Small intestine (tissue), 7 donors: ENCODE measurements at regions not wholly inside any gene's neighbourhood (a gene's known extent, or its start where the extent isn't known, plus 50 kb on each side); places are given as distances from the start of the nearest gene placed in this dataset.

Experiments
- DNase-seq, 2 donors: peaks; one replicate each; pipeline versions ENCODE4 v3.0.0 to v3.0.0-alpha.2; 2013
- FAIRE-seq: peaks from 2 replicates; lab custom pipeline; 2012; peaks lifted over from hg19 to GRCh38; lab: Jason Lieb, UNC
- H3K27ac ChIP-seq, 3 donors: one replicate each; pipeline ENCODE4 v1.5.1; 2013; ENCODE audit warnings: low read length in 2 of 3, mild to moderate bottlenecking in 2 of 3, control low read depth in 1 of 3, inconsistent platforms in 1 of 3, low read depth in 1 of 3, moderate library complexity in 1 of 3
- H3K27me3 ChIP-seq, 3 donors: one replicate each; pipeline ENCODE4 v1.6.1; 2013; ENCODE audit warnings: low read length in 3 of 3, inconsistent platforms in 1 of 3; ENCODE audit not compliant: control insufficient read depth in 3 of 3, insufficient read depth in 3 of 3
- H3K36me3 ChIP-seq, 3 donors: one replicate each; pipeline ENCODE4 v1.6.1; 2013; ENCODE audit warnings: low read length in 3 of 3, inconsistent platforms in 1 of 3, low read depth in 1 of 3, mild to moderate bottlenecking in 1 of 3, moderate library complexity in 1 of 3; ENCODE audit not compliant: control insufficient read depth in 3 of 3, insufficient read depth in 2 of 3
- H3K4me1 ChIP-seq, 3 donors: one replicate each; pipeline ENCODE4 v1.6.1; 2013; ENCODE audit warnings: low read length in 2 of 3, inconsistent platforms in 1 of 3, low read depth in 1 of 3, mild to moderate bottlenecking in 1 of 3, moderate library complexity in 1 of 3; ENCODE audit not compliant: control insufficient read depth in 3 of 3, insufficient read depth in 2 of 3
- H3K4me3 ChIP-seq, 3 donors: one replicate each; pipeline ENCODE4 v1.5.1; 2013; ENCODE audit warnings: low read length in 3 of 3, control low read depth in 1 of 3, inconsistent platforms in 1 of 3, low read depth in 1 of 3, mild to moderate bottlenecking in 1 of 3, moderate library complexity in 1 of 3
- H3K9me3 ChIP-seq, 2 donors: one replicate each; pipeline ENCODE4 v1.6.1; 2013; ENCODE audit warnings: low read depth in 1 of 2, low read length in 1 of 2; ENCODE audit not compliant: control insufficient read depth in 2 of 2, insufficient read depth in 1 of 2
- WGBS, 3 donors: extraction: QIAGEN DNeasy Blood & Tissue Kit; methylation state at CpG; one replicate each; pipeline ENCODE4 v1.1.7; 2013; 5-methylcytosine and 5-hydroxymethylcytosine counted together
- donor health status: healthy with polysubstance abuse.
- donor health status: control.
- donor health status: control.
- donor health status: Bipolar disorder and iron deficiency.
- donor health status: healthy.

DNA sequence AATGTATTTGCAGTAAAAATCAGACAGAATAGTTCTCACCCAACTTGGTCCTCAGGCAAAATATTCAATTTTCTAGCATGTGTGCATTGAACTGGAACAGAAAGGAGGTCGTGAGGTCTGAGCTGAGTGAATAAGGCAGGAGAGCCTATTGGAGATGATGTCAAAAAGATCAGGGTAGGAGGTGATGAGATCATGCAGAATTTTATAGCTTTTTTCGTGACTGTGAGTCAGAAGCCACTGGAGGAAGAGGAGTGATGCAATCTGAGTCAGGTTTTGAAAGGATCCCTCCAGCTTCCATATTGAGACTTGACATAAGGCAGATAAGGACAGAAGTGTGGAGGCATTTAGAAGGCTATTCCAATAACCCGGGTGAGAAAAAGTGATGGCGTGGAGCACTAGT, 299.5 kb upstream of the SOX11 start:
- no peak for FAIRE-seq
- Histone ChIP-seq H3K36me3 (no peaks in the 10 kb centered on the region), H3K27ac (no peak overlapping the region), H3K4me1 (no peaks in the 10 kb centered on the region), H3K9me3 (peaks cover 0 to 3% of the 10 kb centered on the region in 2 donors), H3K4me3 (no peak overlapping the region), H3K27me3 (no peaks in the 10 kb centered on the region)
- no peak for DNase-seq
- WGBS, 3 donors: 57 to 85% (median 67%) methylated on average over 4 of the region's 4 CpGs

- Histone ChIP-seq H3K9me3 (peaks cover 0 to 3% of the 10 kb centered on the region in 2 donors), H3K4me3 (no peak overlapping the region), H3K27ac (no peak overlapping the region), H3K27me3 (no peaks in the 10 kb centered on the region), H3K4me1 (no peaks in the 10 kb centered on the region), H3K36me3 (no peaks in the 10 kb centered on the region)
- DNase-seq (no peak), FAIRE-seq (no peak)
- 50 to 82% (median 57%) methylated on average over 2 of the region's 2 CpGs for WGBS, 3 donors
Observed at GRCh38 chr2:5393474-5393873, 298.7 kb upstream of the SOX11 start.

DNA sequence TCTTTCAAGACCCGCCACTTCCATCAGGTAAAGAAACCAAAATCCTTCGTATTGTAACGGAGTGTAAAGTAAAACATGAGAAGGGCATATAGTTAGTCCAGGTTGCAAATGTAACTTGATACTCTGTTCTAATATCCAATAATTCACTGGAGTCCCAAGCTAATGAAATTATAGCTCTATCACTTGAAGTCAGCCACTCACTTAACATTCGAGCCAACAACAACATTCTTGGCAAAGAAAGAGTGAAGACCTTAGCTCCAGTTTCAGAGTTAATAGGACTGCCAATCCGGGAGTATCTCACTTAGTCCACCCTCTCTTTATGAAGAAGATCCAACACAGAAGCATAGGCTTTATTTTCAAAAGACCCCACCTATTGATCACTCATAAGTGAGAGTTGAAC, 298.0 kb upstream of the SOX11 start:
- Histone ChIP-seq H3K27ac (no peak overlapping the region), H3K4me3 (no peak overlapping the region), H3K27me3 (no peaks in the 10 kb centered on the region), H3K4me1 (no peaks in the 10 kb centered on the region), H3K36me3 (no peaks in the 10 kb centered on the region), H3K9me3 (peaks cover 0 to 3% of the 10 kb centered on the region in 2 donors)
- FAIRE-seq (no peak), DNase-seq (no peak)
- WGBS, 3 donors: 75 to 81% (median 78%) methylated on average over 5 of the region's 5 CpGs

- WGBS, 3 donors: 71 to 80% (median 74%) methylated on average over 9 of the region's 9 CpGs
Observed at GRCh38 chr2:5401115-5401657, 291.0 kb upstream of the SOX11 start.

DNA sequence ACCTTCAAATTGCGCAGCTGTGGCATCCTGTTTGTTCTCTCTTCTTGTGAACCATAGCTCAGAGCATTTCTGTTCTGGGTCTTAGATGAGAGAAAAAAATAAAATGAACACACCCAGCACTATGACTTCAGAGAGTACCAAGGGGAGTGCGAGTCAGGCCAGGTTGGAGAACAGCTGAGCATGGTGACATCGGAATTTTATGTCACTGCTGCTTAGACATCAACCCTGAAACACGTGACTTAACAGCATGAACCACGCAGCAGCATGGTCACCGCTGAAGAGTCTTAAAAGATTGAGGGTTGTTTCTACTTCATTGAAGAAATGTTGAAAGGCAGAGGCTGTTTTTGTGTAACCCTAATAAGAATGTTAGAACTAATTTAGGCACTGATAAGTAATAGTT, 288.8 kb upstream of the SOX11 start:
- Histone ChIP-seq H3K36me3 (no peaks in the 10 kb centered on the region), H3K27ac (no peak overlapping the region), H3K4me3 (no peak overlapping the region), H3K9me3 (peaks cover 0 to 3% of the 10 kb centered on the region in 2 donors), H3K27me3 (no peaks in the 10 kb centered on the region), H3K4me1 (no peaks in the 10 kb centered on the region)
- 66 to 83% (median 76%) methylated on average over 6 of the region's 6 CpGs for WGBS, 3 donors
- FAIRE-seq (no peak), DNase-seq (no peak)

More at GRCh38 chr2:5401115-5401657, 291.0 kb upstream of the SOX11 start:
- DNase-seq (no peak), FAIRE-seq (no peak)
- no peaks in the 10 kb centered on the region for H3K36me3 ChIP-seq
- H3K4me3 ChIP-seq: no peak overlapping the region
- H3K27me3 ChIP-seq: no peaks in the 10 kb centered on the region
- peaks cover 0 to 3% of the 10 kb centered on the region in 2 donors for H3K9me3 ChIP-seq
- no peaks in the 10 kb centered on the region for H3K4me1 ChIP-seq
- H3K27ac ChIP-seq: no peak overlapping the region

DNA sequence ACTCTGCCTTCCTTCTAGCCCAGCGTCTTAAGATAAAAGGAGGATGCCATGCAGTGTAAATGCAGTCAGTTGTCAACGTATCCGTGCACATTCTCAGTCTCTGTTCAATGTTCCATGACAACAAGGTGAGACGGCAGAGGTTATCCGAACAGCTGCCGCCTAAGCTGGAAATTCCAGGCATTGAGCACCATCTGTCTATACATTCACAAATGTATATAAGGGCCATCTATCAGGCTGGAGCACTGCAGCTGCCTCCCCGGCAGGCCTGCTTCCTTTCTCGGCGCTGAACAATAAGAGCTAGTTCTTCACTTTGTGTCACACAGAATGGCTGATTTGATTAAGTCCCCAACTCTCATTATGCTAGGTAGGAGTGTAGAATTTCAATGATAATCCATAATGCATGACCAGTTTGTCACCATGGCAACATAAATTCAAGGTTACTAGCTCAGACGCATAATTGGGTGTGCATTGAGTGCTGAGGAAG, 282.2 kb upstream of the SOX11 start:
- no peak overlapping the region for H3K4me3 ChIP-seq
- WGBS, 3 donors: 54 to 63% (median 60%) methylated on average over 10 of the region's 10 CpGs
- FAIRE-seq (no peak), DNase-seq (no peak)
- H3K27me3 ChIP-seq: no peaks in the 10 kb centered on the region
- H3K9me3 ChIP-seq: no peaks in the 10 kb centered on the region
- no peaks in the 10 kb centered on the region for H3K36me3 ChIP-seq
- H3K4me1 ChIP-seq: no peaks in the 10 kb centered on the region
- H3K27ac ChIP-seq: no peak overlapping the region

GRCh38 chr2:5410991-5411700, 281.0 kb upstream of the SOX11 start:
- DNase-seq (no peak), FAIRE-seq (no peak)
- WGBS, 3 donors: 78 to 83% (median 81%) methylated on average over 4 of the region's 4 CpGs

GRCh38 chr2:5412001-5412400, 280.2 kb upstream of the SOX11 start:
- Histone ChIP-seq H3K36me3 (no peaks in the 10 kb centered on the region), H3K27ac (no peak overlapping the region), H3K27me3 (no peaks in the 10 kb centered on the region), H3K4me1 (no peaks in the 10 kb centered on the region), H3K4me3 (no peak overlapping the region), H3K9me3 (no peaks in the 10 kb centered on the region)
- FAIRE-seq (no peak), DNase-seq (no peak)
- WGBS, 3 donors: 88 to 95% (median 91%) methylated on average over 4 of the region's 4 CpGs

More at GRCh38 chr2:5410991-5411700, 281.0 kb upstream of the SOX11 start:
- Histone ChIP-seq H3K4me1 (no peaks in the 10 kb centered on the region), H3K9me3 (no peaks in the 10 kb centered on the region), H3K36me3 (no peaks in the 10 kb centered on the region), H3K27me3 (no peaks in the 10 kb centered on the region), H3K4me3 (no peak overlapping the region), H3K27ac (no peak overlapping the region)
